HEK293T (cell line): ENCODE measurements at regions not wholly inside any gene's neighbourhood (a gene's known extent, or its start where the extent isn't known, plus 50 kb on each side); places are given as distances from the start of the nearest gene placed in this dataset.

Experiments used
- FOXM1 ChIP-seq: fragments of 450-650 bp; IDR thresholded peaks from 2 replicates; pipeline ENCODE4 v1.6.1; 2017; ENCODE audit warnings: mild to moderate bottlenecking, borderline replicate concordance
- SUZ12 ChIP-seq: fragments of 450-650 bp; IDR thresholded peaks from 2 replicates; pipeline ENCODE4 v1.6.1; 2016; ENCODE audit warnings: mild to moderate bottlenecking

DNA sequence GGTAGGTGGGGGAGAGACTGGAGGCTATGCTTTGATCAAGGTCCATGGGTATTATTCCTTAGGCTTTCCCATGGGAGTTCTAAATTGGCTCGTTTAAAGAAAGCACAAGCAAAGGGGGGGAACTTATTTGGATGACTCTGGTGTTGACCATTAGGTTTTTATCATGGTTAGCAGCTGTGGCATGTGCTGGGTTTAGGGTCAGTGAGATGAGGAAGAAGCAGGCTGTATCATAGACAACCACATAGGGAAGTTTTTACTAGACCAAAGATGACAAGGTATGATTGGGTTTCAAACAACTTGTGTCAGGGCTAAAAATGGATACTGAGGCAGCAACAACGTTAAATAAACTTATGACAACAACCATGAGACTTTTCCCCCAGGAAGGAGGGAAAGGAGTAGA, 97.7 kb downstream of the DNAAF6 start:
- no peak for TF ChIP-seq SUZ12
- no peak for TF ChIP-seq FOXM1
